GM12864 (cell line): ENCODE measurements at regions not wholly inside any gene's neighbourhood (a gene's known extent, or its start where the extent isn't known, plus 50 kb on each side); places are given as distances from the start of the nearest gene placed in this dataset.

Source experiments
- DNase-seq: peaks from one replicate; pipeline ENCODE4 v3.0.0-alpha.2; 2011; ENCODE audit warnings: low read depth
- H3K4me3 ChIP-seq: 2 replicates; pipeline ENCODE4 v1.5.1; 2011; ENCODE audit warnings: mild to moderate bottlenecking, low read depth, low read length, control low read depth
- CTCF ChIP-seq: IDR thresholded peaks from 2 replicates; pipeline ENCODE4 v1.5.1; 2011; ENCODE audit warnings: low read depth, mild to moderate bottlenecking, moderate library complexity, low read length, control low read depth, inconsistent platforms; ENCODE audit errors: missing control alignments

- no peak for DNase-seq
- H3K4me3 ChIP-seq = no peak overlapping the region
- TF ChIP-seq CTCF = peak; percentile 28
Measured at GRCh38 chr9:13351778-13352386, 72.4 kb upstream of the MPDZ start.

GRCh38 chr9:13332571-13332970 is 53.1 kb upstream of the MPDZ start:
- DNase-seq = no peak
- no peak overlapping the region for H3K4me3 ChIP-seq
- TF ChIP-seq CTCF = no peak

- H3K4me3 ChIP-seq = no peak overlapping the region
- no peak for DNase-seq
- no peak for TF ChIP-seq CTCF
Measured at GRCh38 chr9:13331320-13331719, 51.8 kb upstream of the MPDZ start.

GRCh38 chr9:13330396-13331004 is 51.0 kb upstream of the MPDZ start:
- no peak for TF ChIP-seq CTCF
- no peak for DNase-seq

More at GRCh38 chr9:13330396-13331004, 51.0 kb upstream of the MPDZ start:
- H3K4me3 ChIP-seq = no peak overlapping the region
